Astrocyte of the spinal cord (primary cell): ENCODE measurements at regions not wholly inside any gene's neighbourhood (a gene's known extent, or its start where the extent isn't known, plus 50 kb on each side); places are given as distances from the start of the nearest gene placed in this dataset.

Experiments
- DNase-seq: peaks from one replicate; pipeline ENCODE4 v3.0.0; 2011; ENCODE audit warnings: low read depth, low spot score
- H3K4me3 ChIP-seq: 2 replicates; pipeline ENCODE4 v1.5.1; 2011; ENCODE audit warnings: low read depth, mild to moderate bottlenecking, low read length, moderate library complexity
- CTCF ChIP-seq: IDR thresholded peaks from 2 replicates; pipeline ENCODE4 v1.5.1; 2012; ENCODE audit warnings: low read depth, mild to moderate bottlenecking, low read length, inconsistent platforms
- in situ Hi-C: cut with HindIII; loops from 2 replicates; pipeline ENCODE4 v1.10.0; 2017; ENCODE audit warnings: low sequenced_read_pairs

GRCh38 chr3:111392894-111393398 lies 149.1 kb upstream of the CD96 start:
- in situ Hi-C loops, result no loop called here
- peak; percentile 8 for DNase-seq
- no peak overlapping the region for H3K4me3 ChIP-seq
- TF ChIP-seq CTCF, result no peak

- DNase-seq, result no peak
- in situ Hi-C loops, result no loop called here
- no peak overlapping the region for H3K4me3 ChIP-seq
- no peak for TF ChIP-seq CTCF
Measured at GRCh38 chr3:111412656-111413055, 129.3 kb upstream of the CD96 start.

GRCh38 chr3:111414531-111414930 lies 127.5 kb upstream of the CD96 start:
- no peak overlapping the region for H3K4me3 ChIP-seq
- no peak for TF ChIP-seq CTCF
- in situ Hi-C loops, result no loop called here
- DNase-seq, result no peak

- no peak overlapping the region for H3K4me3 ChIP-seq
- in situ Hi-C loops, result no loop called here
- TF ChIP-seq CTCF, result no peak
- no peak for DNase-seq
Measured at GRCh38 chr3:111415018-111415417, 127.0 kb upstream of the CD96 start.

- H3K4me3 ChIP-seq, result no peak overlapping the region
- DNase-seq, result no peak
- in situ Hi-C loops, result no loop called here
- no peak for TF ChIP-seq CTCF
Measured at GRCh38 chr3:111418391-111418790, 123.6 kb upstream of the CD96 start.

GRCh38 chr3:111428301-111428700 lies 113.7 kb upstream of the CD96 start:
- no peak for TF ChIP-seq CTCF
- no peak for DNase-seq
- in situ Hi-C loops, result no loop called here
- no peak overlapping the region for H3K4me3 ChIP-seq
